ENCODE measurements at regions not wholly inside any gene's neighbourhood (a gene's known extent, or its start where the extent isn't known, plus 50 kb on each side); places are given as distances from the start of the nearest gene placed in this dataset.

- Histone ChIP-seq H3K27ac (ENCODE audit: extremely low read depth, low read depth, low read length) (no peak overlapping the region), H3K9me3 (ENCODE audit: control insufficient read depth, insufficient read depth, low read depth, low read length) (no peaks in the 10 kb centered on the region), H3K4me3 (ENCODE audit: low read depth, low read length) (no peak overlapping the region), H3K4me1 (ENCODE audit: control insufficient read depth, insufficient read depth, low read length) (no peaks in the 10 kb centered on the region), H3K36me3 (ENCODE audit: control insufficient read depth in 2 of 2, insufficient read depth in 1 of 2, low read length in 2 of 2) (peaks cover 0 to 5% of the 10 kb centered on the region in 2 experiments; a peak in 1 of 3 replicates)
- CTCF ChIA-PET, result interaction anchor here (0.7 to 1.1 kb wide), 2 partner anchors 7 to 10 kb away, joined by 3 read pairs; no protein-coding TSS in a partner anchor
- no peak for TF ChIP-seq TRIM28 (IDR thresholded peaks at IDR 0.05; ENCODE audit: borderline replicate concordance, low read length)
- TF ChIP-seq ZBTB44 (tag by site-specific recombination; IDR thresholded peaks at IDR 0.05), result no peak
- TF ChIP-seq ZNF843 (tag by site-specific recombination; IDR thresholded peaks at IDR 0.05), result no peak
- TF ChIP-seq ZNF391 (tag by site-specific recombination; IDR thresholded peaks at IDR 0.05; ENCODE audit: borderline replicate concordance, low read depth), result no peak
- POLR2A ChIA-PET, result no interaction called here
Measured at GRCh38 chr11:33552756-33553155, 147.9 kb downstream of the C11orf91 start.

GRCh38 chr11:33551051-33551450 is 149.6 kb downstream of the C11orf91 start:
- H3K36me3 ChIP-seq (ENCODE audit: control insufficient read depth in 2 of 2, insufficient read depth in 1 of 2, low read length in 2 of 2), result peaks cover 0 to 7% of the 10 kb centered on the region in 2 experiments; a peak in 1 of 3 replicates
- H3K4me3 ChIP-seq (ENCODE audit: low read depth, low read length), result no peak overlapping the region
- no peaks in the 10 kb centered on the region for H3K9me3 ChIP-seq (ENCODE audit: control insufficient read depth, insufficient read depth, low read depth, low read length)
- H3K4me1 ChIP-seq (ENCODE audit: control insufficient read depth, insufficient read depth, low read length), result no peaks in the 10 kb centered on the region
- TF ChIP-seq ZNF121 (tag by site-specific recombination; IDR thresholded peaks at IDR 0.05), result no peak
- no peak for TF ChIP-seq ZNF184 (tag by site-specific recombination; IDR thresholded peaks at IDR 0.05)
- TF ChIP-seq ZFHX2 (tag by site-specific recombination; conservative IDR thresholded peaks at IDR 0.05), result no peak
- TF ChIP-seq ZBTB7A (tag by site-specific recombination; IDR thresholded peaks at IDR 0.05; ENCODE audit: low read depth), result no peak
- no peak for TF ChIP-seq KLF1 (tag by site-specific recombination; IDR thresholded peaks at IDR 0.05)
- TF ChIP-seq ZNF473 (tag by site-specific recombination; IDR thresholded peaks at IDR 0.05), result no peak
- no peak for TF ChIP-seq ZBTB11 (tag by site-specific recombination; conservative IDR thresholded peaks at IDR 0.05; ENCODE audit: low read depth)
- no peak for TF ChIP-seq ZNF658 (tag by site-specific recombination; IDR thresholded peaks at IDR 0.05)
- TF ChIP-seq YY1 (tag by site-specific recombination; IDR thresholded peaks at IDR 0.05), result no peak
- no peak for TF ChIP-seq ZNF214 (tag by site-specific recombination; IDR thresholded peaks at IDR 0.05; ENCODE audit: borderline replicate concordance)
- TF ChIP-seq ZNF175 (tag by site-specific recombination; IDR thresholded peaks at IDR 0.05), result no peak
- H3K27ac ChIP-seq (ENCODE audit: extremely low read depth, low read depth, low read length), result no peak overlapping the region
- CTCF ChIA-PET, result interaction anchor here (0.5 kb wide), 1 partner anchor 187 kb away, joined by 3 read pairs; no protein-coding TSS in a partner anchor
- POLR2A ChIA-PET, result no interaction called here

- CTCF ChIA-PET, result no interaction called here
- POLR2A ChIA-PET, result no interaction called here
- H3K36me3 ChIP-seq (ENCODE audit: control insufficient read depth in 2 of 2, insufficient read depth in 1 of 2, low read length in 2 of 2), result peaks cover 0 to 12% of the 10 kb centered on the region in 2 experiments; a peak in 1 of 3 replicates
- H3K4me3 ChIP-seq (ENCODE audit: low read depth, low read length), result no peak overlapping the region
- H3K4me1 ChIP-seq (ENCODE audit: control insufficient read depth, insufficient read depth, low read length), result no peaks in the 10 kb centered on the region
- no peaks in the 10 kb centered on the region for H3K9me3 ChIP-seq (ENCODE audit: control insufficient read depth, insufficient read depth, low read depth, low read length)
- H3K27ac ChIP-seq (ENCODE audit: extremely low read depth, low read depth, low read length), result no peak overlapping the region
- TF ChIP-seq AEBP2 (tag by site-specific recombination; IDR thresholded peaks at IDR 0.05; ENCODE audit: borderline replicate concordance), result no peak
- no peak for TF ChIP-seq ZNF692 (tag by site-specific recombination; IDR thresholded peaks at IDR 0.05)
- TF ChIP-seq ZNF280C (tag by site-specific recombination; IDR thresholded peaks at IDR 0.05), result no peak
- no peak for TF ChIP-seq PATZ1 (tag by site-specific recombination; IDR thresholded peaks at IDR 0.05)
Measured at GRCh38 chr11:33549483-33549882, 151.1 kb downstream of the C11orf91 start.

Measured in HEK293 (cell line).